Smooth muscle cell (in vitro differentiated cells): ENCODE measurements at regions not wholly inside any gene's neighbourhood (a gene's known extent, or its start where the extent isn't known, plus 50 kb on each side); places are given as distances from the start of the nearest gene placed in this dataset.
"Not testable (repeated sequence)": the region's sequence is repeated elsewhere in the genome, so short reads cannot be mapped to it uniquely, and the experiment has no call there.

Source experiments
- DNase-seq: peaks from one replicate; lab custom pipeline; 2025; ENCODE audit not compliant: unreplicated experiment; lab: John Stamatoyannopoulos, UW
- H2AFZ ChIP-seq: fragments of 200-600 bp; sonication (generic); 2 replicates; pipeline ENCODE4 v1.6.0; 2016; ENCODE audit warnings: antibody characterized with exemption, low read depth, mild to moderate bottlenecking
- H3F3A ChIP-seq: fragments of 200-600 bp; sonication (generic); 2 replicates; pipeline ENCODE4 v1.6.0; 2017; ENCODE audit warnings: antibody characterized with exemption, low read depth
- H3K27ac ChIP-seq: fragments of 200-600 bp; sonication (generic); 2 replicates; pipeline ENCODE4 v1.5.1; 2016; ENCODE audit warnings: low read depth, mild to moderate bottlenecking
- H3K27me3 ChIP-seq: fragments of 200-600 bp; sonication (generic); 2 replicates; pipeline ENCODE4 v1.6.1; 2016; ENCODE audit warnings: low read depth, mild to moderate bottlenecking
- H3K36me3 ChIP-seq: fragments of 200-600 bp; sonication (generic); 2 replicates; pipeline ENCODE4 v1.5.1; 2016; ENCODE audit warnings: low read depth
- H3K4me1 ChIP-seq: fragments of 200-600 bp; sonication (generic); 2 replicates; pipeline ENCODE4 v1.5.1; 2016; ENCODE audit warnings: low read depth
- H3K4me2 ChIP-seq: fragments of 200-600 bp; sonication (generic); 2 replicates; pipeline ENCODE4 v1.6.0; 2016; ENCODE audit warnings: mild to moderate bottlenecking
- H3K4me3 ChIP-seq: fragments of 200-600 bp; sonication (generic); 2 replicates; pipeline ENCODE4 v1.5.1; 2016; ENCODE audit warnings: mild to moderate bottlenecking
- H3K79me2 ChIP-seq: fragments of 200-600 bp; sonication (generic); 2 replicates; pipeline ENCODE4 v1.6.0; 2016; ENCODE audit warnings: low read depth, mild to moderate bottlenecking
- H3K9ac ChIP-seq: fragments of 200-600 bp; sonication (generic); 2 replicates; pipeline ENCODE4 v1.6.0; 2016; ENCODE audit warnings: low read depth
- H3K9me3 ChIP-seq: fragments of 200-600 bp; sonication (generic); replicated peaks from 2 replicates; pipeline ENCODE4 v1.5.1; 2016; ENCODE audit warnings: low read depth
- H4K20me1 ChIP-seq: fragments of 200-600 bp; sonication (generic); 2 replicates; pipeline ENCODE4 v1.6.0; 2016; ENCODE audit warnings: low read depth
- WGBS: methylation state at CpG from one replicate; pipeline ENCODE4 v1.1.7; 2016; ENCODE audit warnings: low lambda C conversion rate; 5-methylcytosine and 5-hydroxymethylcytosine counted together
- TF ChIP-seq, protein P1 (sequence below): fragments of 200-600 bp; sonication (generic); IDR thresholded peaks from 2 replicates; pipeline ENCODE4 v1.5.1; 2017; ENCODE audit warnings: borderline replicate concordance, mild to moderate bottlenecking, antibody characterized with exemption; ENCODE audit not compliant: insufficient read depth, poor library complexity, severe bottlenecking

DNA sequence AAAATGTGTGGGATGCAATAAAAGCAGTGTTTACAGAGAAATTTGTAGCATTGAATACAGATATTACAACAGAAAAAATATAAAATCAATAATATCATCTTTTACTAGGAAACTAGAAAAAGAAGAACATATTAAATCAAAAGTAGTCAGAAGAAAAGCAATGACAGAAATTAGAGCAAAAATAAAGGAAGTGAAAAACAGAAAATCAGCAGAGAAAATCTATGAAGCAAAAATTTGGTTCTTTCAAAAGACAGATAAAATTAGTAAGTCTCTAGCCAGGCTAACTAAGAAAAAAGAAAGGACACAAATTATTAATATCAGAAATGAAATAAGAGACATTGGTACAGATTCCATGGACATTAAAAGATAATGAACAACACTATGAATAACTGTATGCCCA lies 212.0 kb upstream of the MGAT5 start:
- Histone ChIP-seq H3K79me2 (no peaks in the 10 kb centered on the region), H3K27ac (no peak overlapping the region), H3K36me3 (no peaks in the 10 kb centered on the region), H4K20me1 (no peaks in the 10 kb centered on the region), H2AFZ (no peak overlapping the region), H3K4me2 (no peak overlapping the region), H3K9ac (no peak overlapping the region), H3K4me1 (no peaks in the 10 kb centered on the region), H3F3A (no peaks in the 10 kb centered on the region), H3K27me3 (no peaks in the 10 kb centered on the region), H3K4me3 (no peak overlapping the region), H3K9me3 (no peaks in the 10 kb centered on the region)
- DNase-seq = no peak
- TF ChIP-seq, protein P1, sequence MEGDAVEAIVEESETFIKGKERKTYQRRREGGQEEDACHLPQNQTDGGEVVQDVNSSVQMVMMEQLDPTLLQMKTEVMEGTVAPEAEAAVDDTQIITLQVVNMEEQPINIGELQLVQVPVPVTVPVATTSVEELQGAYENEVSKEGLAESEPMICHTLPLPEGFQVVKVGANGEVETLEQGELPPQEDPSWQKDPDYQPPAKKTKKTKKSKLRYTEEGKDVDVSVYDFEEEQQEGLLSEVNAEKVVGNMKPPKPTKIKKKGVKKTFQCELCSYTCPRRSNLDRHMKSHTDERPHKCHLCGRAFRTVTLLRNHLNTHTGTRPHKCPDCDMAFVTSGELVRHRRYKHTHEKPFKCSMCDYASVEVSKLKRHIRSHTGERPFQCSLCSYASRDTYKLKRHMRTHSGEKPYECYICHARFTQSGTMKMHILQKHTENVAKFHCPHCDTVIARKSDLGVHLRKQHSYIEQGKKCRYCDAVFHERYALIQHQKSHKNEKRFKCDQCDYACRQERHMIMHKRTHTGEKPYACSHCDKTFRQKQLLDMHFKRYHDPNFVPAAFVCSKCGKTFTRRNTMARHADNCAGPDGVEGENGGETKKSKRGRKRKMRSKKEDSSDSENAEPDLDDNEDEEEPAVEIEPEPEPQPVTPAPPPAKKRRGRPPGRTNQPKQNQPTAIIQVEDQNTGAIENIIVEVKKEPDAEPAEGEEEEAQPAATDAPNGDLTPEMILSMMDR = no peak

DNA sequence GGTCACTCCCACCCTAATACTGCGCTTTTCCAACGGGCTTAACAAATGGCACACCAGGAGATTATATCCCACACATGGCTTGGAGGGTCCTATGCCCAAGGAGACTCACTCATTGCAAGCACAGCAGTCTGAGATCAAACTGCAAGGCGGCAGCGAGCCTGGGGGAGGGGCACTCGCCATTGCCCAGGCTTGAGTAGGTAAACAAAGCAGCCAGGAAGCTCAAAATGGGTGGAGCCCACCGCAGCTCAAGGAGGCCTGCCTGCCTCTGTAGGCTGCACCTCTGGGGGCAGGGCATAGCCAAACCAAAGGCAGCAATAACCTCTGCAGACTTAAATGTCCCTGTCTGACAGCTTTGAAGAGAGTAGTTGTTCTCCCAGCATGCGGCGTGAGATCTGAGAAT lies 210.8 kb upstream of the MGAT5 start:
- H3F3A ChIP-seq, DNase-seq, H3K27me3 ChIP-seq, H3K4me3 ChIP-seq, H4K20me1 ChIP-seq, H3K9me3 ChIP-seq, H3K4me1 ChIP-seq, H3K79me2 ChIP-seq, H3K9ac ChIP-seq, H3K4me2 ChIP-seq, H2AFZ ChIP-seq, H3K36me3 ChIP-seq, H3K27ac ChIP-seq: not testable (repeated sequence)
- 92% methylated on average over 8 of the region's 8 CpGs for WGBS

DNA sequence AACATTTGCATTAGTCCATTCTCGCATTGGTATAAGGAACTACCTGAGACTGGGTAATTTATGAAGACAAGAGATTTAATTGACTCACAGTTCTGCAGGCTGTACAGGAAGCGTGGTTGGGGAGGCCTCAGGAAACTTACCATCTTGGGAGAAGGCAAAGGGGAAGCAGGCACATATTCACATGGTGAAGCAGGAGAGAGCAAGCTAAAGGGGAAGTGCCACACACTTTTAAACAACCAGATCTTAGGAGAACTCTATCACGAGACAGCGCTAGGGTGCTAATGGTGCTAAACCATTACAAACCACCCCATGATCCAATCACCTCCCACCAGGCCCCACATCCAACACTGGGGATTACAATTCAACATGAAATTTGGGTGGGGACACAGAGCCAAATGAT lies 201.7 kb upstream of the MGAT5 start:
- Histone ChIP-seq H3K4me2 (no peak overlapping the region), H3K4me3 (no peak overlapping the region), H3K36me3 (no peaks in the 10 kb centered on the region), H3K4me1 (no peaks in the 10 kb centered on the region), H3K27ac (no peak overlapping the region), H2AFZ (no peak overlapping the region), H3K27me3 (no peaks in the 10 kb centered on the region), H4K20me1 (no peaks in the 10 kb centered on the region), H3K79me2 (no peaks in the 10 kb centered on the region), H3F3A (no peaks in the 10 kb centered on the region), H3K9me3 (no peaks in the 10 kb centered on the region), H3K9ac (no peak overlapping the region)
- TF ChIP-seq, protein P1 = no peak
- 87% methylated on average over 4 of the region's 4 CpGs for WGBS
- no peak for DNase-seq

DNA sequence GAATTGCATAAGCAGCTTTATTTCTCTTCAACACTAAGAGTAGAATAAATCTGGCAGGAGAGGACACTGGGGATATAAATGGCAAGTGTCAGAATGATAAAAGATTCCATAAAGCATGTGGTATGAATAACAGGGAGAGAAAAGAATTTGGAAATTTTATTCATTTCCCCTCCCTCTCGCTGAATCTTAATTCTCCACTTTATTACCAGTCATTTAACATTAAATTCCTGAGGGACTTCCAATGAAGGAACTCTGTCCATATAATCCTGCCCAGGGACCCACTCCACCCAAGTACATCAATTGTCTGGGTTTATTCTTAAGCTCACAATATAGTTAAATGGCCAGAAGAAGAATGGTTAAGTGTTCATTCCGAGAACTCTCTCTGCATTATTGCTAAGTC lies 197.7 kb upstream of the MGAT5 start:
- H3K4me1 ChIP-seq = no peaks in the 10 kb centered on the region
- H3K4me3 ChIP-seq = no peak overlapping the region
- H3K27me3 ChIP-seq = no peaks in the 10 kb centered on the region
- no peak overlapping the region for H3K27ac ChIP-seq
- no peak for DNase-seq
- no peaks in the 10 kb centered on the region for H3K36me3 ChIP-seq
- no peak overlapping the region for H3K4me2 ChIP-seq
- no peaks in the 10 kb centered on the region for H3F3A ChIP-seq
- no peak overlapping the region for H2AFZ ChIP-seq
- 89% methylated on average over 2 of the region's 2 CpGs for WGBS
- no peaks in the 10 kb centered on the region for H3K9me3 ChIP-seq
- TF ChIP-seq, protein P1 = no peak
- no peaks in the 10 kb centered on the region for H3K79me2 ChIP-seq
- no peaks in the 10 kb centered on the region for H4K20me1 ChIP-seq
- no peak overlapping the region for H3K9ac ChIP-seq

DNA sequence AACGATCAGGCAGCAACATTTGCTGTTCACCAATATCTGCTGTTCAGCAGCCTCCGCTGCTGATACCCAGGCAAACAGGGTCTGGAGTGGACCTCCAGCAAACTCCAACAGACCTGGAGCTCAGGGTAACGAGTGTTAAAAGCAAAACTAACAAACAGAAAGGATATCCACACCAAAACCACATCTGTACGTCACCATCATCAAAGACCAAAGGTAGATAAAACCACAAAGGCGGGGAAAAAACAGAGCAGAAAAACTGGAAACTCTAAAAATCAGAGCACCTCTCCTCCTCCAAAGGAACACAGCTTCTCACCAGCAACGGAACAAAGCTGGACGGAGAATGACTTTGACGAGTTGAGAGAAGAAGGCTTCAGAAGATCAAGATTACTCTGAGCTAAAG lies 192.8 kb upstream of the MGAT5 start:
- not testable (repeated sequence) for H4K20me1 ChIP-seq, H3K36me3 ChIP-seq, H3F3A ChIP-seq, H3K4me2 ChIP-seq, H3K79me2 ChIP-seq, H3K4me3 ChIP-seq, H3K9me3 ChIP-seq, H2AFZ ChIP-seq, H3K9ac ChIP-seq, DNase-seq, H3K27me3 ChIP-seq, H3K27ac ChIP-seq, H3K4me1 ChIP-seq
- WGBS = 92% methylated on average over 8 of the region's 8 CpGs

DNA sequence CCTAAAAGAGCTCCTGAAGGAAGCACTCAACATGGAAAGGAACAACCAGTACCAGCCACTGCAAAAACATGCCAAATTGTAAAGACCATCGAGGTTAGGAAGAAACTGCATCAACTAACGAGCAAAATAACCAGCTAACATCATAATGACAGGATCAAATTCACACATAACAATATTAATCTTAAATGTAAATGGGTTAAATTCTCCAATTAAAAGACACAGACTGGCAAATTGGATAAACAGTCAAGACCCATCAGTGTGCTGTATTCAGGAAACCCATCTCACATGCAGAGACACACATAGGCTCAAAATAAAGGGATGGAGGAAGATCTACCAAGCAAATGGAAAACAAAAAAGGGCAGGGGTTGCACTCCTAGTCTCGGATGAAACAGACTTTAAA lies 191.6 kb upstream of the MGAT5 start:
- not testable (repeated sequence) for H3K36me3 ChIP-seq, H4K20me1 ChIP-seq, DNase-seq, H3K79me2 ChIP-seq, H2AFZ ChIP-seq, H3F3A ChIP-seq, H3K27ac ChIP-seq, H3K9ac ChIP-seq, H3K4me2 ChIP-seq, H3K4me3 ChIP-seq, H3K4me1 ChIP-seq, H3K27me3 ChIP-seq, H3K9me3 ChIP-seq
- WGBS = 70% methylated on average over 3 of the region's 3 CpGs

DNA sequence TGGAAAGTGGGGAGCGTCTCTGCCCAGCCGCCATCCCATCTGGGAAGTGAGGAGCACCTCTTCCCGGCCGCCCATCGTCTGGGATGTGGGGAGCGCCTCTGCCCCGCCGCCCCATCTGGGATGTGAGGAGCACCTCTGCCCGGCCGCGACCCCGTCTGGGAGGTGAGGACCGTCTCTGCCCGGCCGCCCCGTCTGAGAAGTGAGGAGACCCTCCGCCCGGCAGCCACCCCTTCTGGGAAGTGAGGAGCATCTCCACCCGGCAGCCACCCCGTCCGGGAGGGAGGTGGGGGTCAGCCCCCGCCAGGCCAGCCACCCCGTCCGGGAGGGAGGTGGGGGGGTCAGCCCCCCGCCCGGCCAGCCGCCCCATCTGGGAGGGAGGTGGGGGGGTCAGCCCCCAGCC lies 190.0 kb upstream of the MGAT5 start:
- not testable (repeated sequence) for H3K9ac ChIP-seq, H3K27me3 ChIP-seq, H3K79me2 ChIP-seq, H4K20me1 ChIP-seq, H3K4me3 ChIP-seq, H3K9me3 ChIP-seq, H3K4me2 ChIP-seq, DNase-seq, H3K36me3 ChIP-seq, H3K27ac ChIP-seq, H2AFZ ChIP-seq, H3F3A ChIP-seq, H3K4me1 ChIP-seq
- 96% methylated on average over 16 of the region's 27 CpGs for WGBS
